PC-3 (cell line): ENCODE measurements at regions not wholly inside any gene's neighbourhood (a gene's known extent, or its start where the extent isn't known, plus 50 kb on each side); places are given as distances from the start of the nearest gene placed in this dataset.

ENCODE experiments used
- ATAC-seq: fragments of 200-7000 bp; cut with Tn5 transposase; 2 replicates; pipeline ENCODE4 v1.9.1; 2020; ENCODE audit warnings: mild to moderate bottlenecking, moderate library complexity
- BruUV-seq: library from RNA; stranded (reverse); fragments of 400-500 nt; replicated peaks from 2 replicates; lab custom pipeline; 2021; lab: Mats Ljungman, UMichigan
- CTCF ChIA-PET: fragments of 300-600 bp; sonication (Branson Sonifier 250); formaldehyde crosslinking; loops from one replicate; lab custom pipeline; 2022; ENCODE audit warnings: antibody characterized with exemption; lab: Charles Lee
- POLR2A ChIA-PET: fragments of 300-600 bp; sonication (Branson Sonifier 250); formaldehyde crosslinking; loops from one replicate; lab custom pipeline; 2022; ENCODE audit warnings: antibody characterized with exemption; ENCODE audit not compliant: unreplicated experiment; lab: Charles Lee
- DNase-seq: peaks from one replicate; pipeline ENCODE4 v3.0.0-alpha.2; 2015
- H2AFZ ChIP-seq: fragments of 300-600 bp; sonication (generic); 2 replicates; pipeline ENCODE4 v1.6.0; 2016; ENCODE audit warnings: antibody characterized with exemption, low read length
- H3F3A ChIP-seq: fragments of 300-600 bp; sonication (generic); one replicate; pipeline ENCODE4 v1.6.0; 2017; ENCODE audit warnings: antibody characterized with exemption, low read length, control low read depth, mild to moderate bottlenecking; ENCODE audit not compliant: unreplicated experiment
- H3K27ac ChIP-seq: fragments of 300-600 bp; sonication (generic); 2 replicates; pipeline ENCODE4 v1.5.1; 2016; ENCODE audit warnings: mild to moderate bottlenecking, low read length
- H3K27me3 ChIP-seq: fragments of 300-600 bp; sonication (generic); 2 replicates; pipeline ENCODE4 v1.6.1; 2016; ENCODE audit warnings: low read length, mixed read lengths
- H3K36me3 ChIP-seq: fragments of 300-600 bp; sonication (generic); 2 replicates; pipeline ENCODE4 v1.6.1; 2016; ENCODE audit warnings: low read depth, mixed run types, low read length, mixed read lengths
- H3K4me1 ChIP-seq: fragments of 300-600 bp; sonication (generic); 2 replicates; pipeline ENCODE4 v1.5.1; 2016; ENCODE audit warnings: low read length; ENCODE audit not compliant: insufficient read depth
- H3K4me2 ChIP-seq: fragments of 300-600 bp; sonication (generic); 2 replicates; pipeline ENCODE4 v1.6.0; 2016; ENCODE audit warnings: low read length
- H3K4me3 ChIP-seq: fragments of 300-600 bp; sonication (generic); 2 replicates; pipeline ENCODE4 v1.5.1; 2016; ENCODE audit warnings: mild to moderate bottlenecking, low read length, mixed read lengths
- H3K79me2 ChIP-seq: fragments of 300-600 bp; sonication (generic); 2 replicates; pipeline ENCODE4 v1.6.1; 2017; ENCODE audit warnings: low read length, mixed read lengths
- H3K9ac ChIP-seq: fragments of 300-600 bp; sonication (generic); 2 replicates; pipeline ENCODE4 v1.6.0; 2016; ENCODE audit warnings: mild to moderate bottlenecking, low read length
- H3K9me2 ChIP-seq: fragments of 300-600 bp; sonication (generic); replicated peaks from 2 replicates; pipeline ENCODE4 v1.6.1; 2016; ENCODE audit warnings: mixed run types, low read length, mixed read lengths
- H3K9me3 ChIP-seq: fragments of 300-600 bp; sonication (generic); 2 replicates; pipeline ENCODE4 v1.6.1; 2016; ENCODE audit warnings: low read length, mixed read lengths
- H4K20me1 ChIP-seq: fragments of 300-600 bp; sonication (generic); 2 replicates; pipeline ENCODE4 v1.6.1; 2016; ENCODE audit warnings: low read length, mixed read lengths
- CTCF ChIP-seq: fragments of 300-600 bp; sonication (generic); conservative IDR thresholded peaks from 2 replicates; pipeline ENCODE4 v1.5.1; 2017; ENCODE audit warnings: antibody characterized with exemption, low read depth, mild to moderate bottlenecking, low read length
- EZH2 ChIP-seq: fragments of 300-600 bp; sonication (generic); IDR thresholded peaks from one replicate; pipeline ENCODE4 v1.6.1; 2017; ENCODE audit warnings: antibody characterized with exemption, mild to moderate bottlenecking, low read length; ENCODE audit not compliant: unreplicated experiment
- EZH2phosphoT487 ChIP-seq: fragments of 300-600 bp; sonication (generic); IDR thresholded peaks from 2 replicates; pipeline ENCODE4 v1.6.1; 2018; ENCODE audit warnings: mild to moderate bottlenecking, antibody characterized with exemption, low read length, borderline replicate concordance
- intact Hi-C: fragments of 100-400 bp; cut with micrococcal nuclease; formaldehyde crosslinking; loops from 2 replicates; pipeline ENCODE4 v1.9.0; 2023

GRCh38 chr7:145779140-145779539 is 337.5 kb upstream of the CNTNAP2 start:
- no peaks in the 10 kb centered on the region for H3F3A ChIP-seq
- no peak overlapping the region for H3K9ac ChIP-seq
- ATAC-seq (no peak), DNase-seq (no peak)
- H3K36me3 ChIP-seq, result no peaks in the 10 kb centered on the region
- no peak overlapping the region for H3K4me2 ChIP-seq
- no peaks in the 10 kb centered on the region for H3K4me1 ChIP-seq
- H3K4me3 ChIP-seq, result no peak overlapping the region
- ChIA-PET CTCF (interaction anchor here (0.6 kb wide), 1 partner anchor 70 kb away, joined by 3 read pairs; no protein-coding TSS in a partner anchor), POLR2A (no interaction called here)
- no TSS peak for BruUV-seq
- no peaks in the 10 kb centered on the region for H3K79me2 ChIP-seq
- no peak overlapping the region for H3K27ac ChIP-seq
- TF ChIP-seq EZH2 (no peak), CTCF (no peak), EZH2phosphoT487 (no peak)
- H3K9me3 ChIP-seq, result no peaks in the 10 kb centered on the region
- no peak overlapping the region for H2AFZ ChIP-seq
- H4K20me1 ChIP-seq, result no peaks in the 10 kb centered on the region
- intact Hi-C loops, result no loop called here
- peaks cover 2% of the 10 kb centered on the region; the same call in 1 of the 2 replicates for H3K27me3 ChIP-seq
- no peaks in the 10 kb centered on the region for H3K9me2 ChIP-seq

- no peak overlapping the region for H3K4me2 ChIP-seq
- no peaks in the 10 kb centered on the region for H3K9me2 ChIP-seq
- no peaks in the 10 kb centered on the region for H3K27me3 ChIP-seq
- no peak overlapping the region for H3K4me3 ChIP-seq
- no peaks in the 10 kb centered on the region for H3K79me2 ChIP-seq
- TF ChIP-seq CTCF (no peak), EZH2phosphoT487 (no peak), EZH2 (no peak)
- H3K27ac ChIP-seq, result no peak overlapping the region
- BruUV-seq, result no TSS peak
- H3K4me1 ChIP-seq, result no peaks in the 10 kb centered on the region
- DNase-seq (no peak), ATAC-seq (no peak)
- H3K9ac ChIP-seq, result no peak overlapping the region
- POLR2A ChIA-PET, result no interaction called here
- H3K9me3 ChIP-seq, result no peaks in the 10 kb centered on the region
- H2AFZ ChIP-seq, result no peak overlapping the region
- H3F3A ChIP-seq, result no peaks in the 10 kb centered on the region
- H4K20me1 ChIP-seq, result no peaks in the 10 kb centered on the region
- CTCF ChIA-PET, result no interaction called here
- intact Hi-C loops, result no loop called here
- no peaks in the 10 kb centered on the region for H3K36me3 ChIP-seq
These were observed 341.8 kb upstream of the CNTNAP2 start for GRCh38 chr7:145774777-145775176.

GRCh38 chr7:145753004-145753403 is 363.6 kb upstream of the CNTNAP2 start:
- POLR2A ChIA-PET, result no interaction called here
- H3K4me1 ChIP-seq, result no peaks in the 10 kb centered on the region
- no peak overlapping the region for H3K4me2 ChIP-seq
- no peak overlapping the region for H3K4me3 ChIP-seq
- BruUV-seq, result no TSS peak
- H3K36me3 ChIP-seq, result no peaks in the 10 kb centered on the region
- no peaks in the 10 kb centered on the region for H3K27me3 ChIP-seq
- DNase-seq (no peak), ATAC-seq (no peak)
- no peaks in the 10 kb centered on the region for H3K9me2 ChIP-seq
- no peaks in the 10 kb centered on the region for H3K79me2 ChIP-seq
- no peaks in the 10 kb centered on the region for H3F3A ChIP-seq
- CTCF ChIA-PET, result no interaction called here
- no peak overlapping the region for H3K9ac ChIP-seq
- H3K27ac ChIP-seq, result no peak overlapping the region
- TF ChIP-seq EZH2, result no peak
- no peak for TF ChIP-seq CTCF
- intact Hi-C loops, result no loop called here
- no peak overlapping the region for H2AFZ ChIP-seq
- no peaks in the 10 kb centered on the region for H4K20me1 ChIP-seq
- no peaks in the 10 kb centered on the region for H3K9me3 ChIP-seq
